CD14-positive monocyte (primary cell): ENCODE measurements at regions not wholly inside any gene's neighbourhood (a gene's known extent, or its start where the extent isn't known, plus 50 kb on each side); places are given as distances from the start of the nearest gene placed in this dataset.
"Not testable (repeated sequence)": the region's sequence is repeated elsewhere in the genome, so short reads cannot be mapped to it uniquely, and the experiment has no call there.

Experiments
- DNase-seq, 3 donors: peaks; one replicate each; pipeline ENCODE4 v3.0.0-alpha.2; 2011 to 2022
- H2AFZ ChIP-seq: 2 replicates; pipeline ENCODE4 v1.6.0; 2012; ENCODE audit warnings: mild to moderate bottlenecking, low read depth, low read length, inconsistent platforms; ENCODE audit not compliant: insufficient read depth, poor library complexity, severe bottlenecking
- H3K27ac ChIP-seq, 2 donors: 1 replicate in 1 of 2; 2 replicates in 1 of 2; pipeline ENCODE4 v1.5.1; 2012 to 2013; ENCODE audit warnings: low read length in 2 of 2, control low read depth in 1 of 2, inconsistent platforms in 1 of 2, low read depth in 1 of 2, mild to moderate bottlenecking in 1 of 2
- H3K27me3 ChIP-seq, 2 donors: one replicate each; pipeline versions ENCODE4 v1.6.0 to v1.6.1; 2011 to 2013; ENCODE audit warnings: low read length in 2 of 2; ENCODE audit not compliant: control insufficient read depth in 2 of 2, insufficient read depth in 2 of 2
- H3K36me3 ChIP-seq, 2 donors: replicated peaks in 1 of 2; 1 replicate in 1 of 2; 2 replicates in 1 of 2; pipeline versions ENCODE4 v1.5.1 to v1.6.1; 2012 to 2013; ENCODE audit warnings: low read length in 2 of 2, control low read depth in 1 of 2, inconsistent platforms in 1 of 2, mild to moderate bottlenecking in 1 of 2; ENCODE audit not compliant: insufficient read depth in 2 of 2, control insufficient read depth in 1 of 2
- H3K4me1 ChIP-seq, 2 donors: 1 replicate in 1 of 2; 2 replicates in 1 of 2; pipeline versions ENCODE4 v1.5.1 to v1.6.1; 2012 to 2013; ENCODE audit warnings: low read length in 2 of 2, control low read depth in 1 of 2, inconsistent platforms in 1 of 2, mild to moderate bottlenecking in 1 of 2, moderate library complexity in 1 of 2; ENCODE audit not compliant: insufficient read depth in 2 of 2, control insufficient read depth in 1 of 2
- H3K4me2 ChIP-seq: replicated peaks from 2 replicates; pipeline ENCODE3; 2012; ENCODE audit warnings: low read length, moderate library complexity, mild to moderate bottlenecking; ENCODE audit not compliant: poor library complexity, severe bottlenecking; ENCODE audit errors: extremely low read depth
- H3K4me3 ChIP-seq, 3 experiments: fragments of 200-600 bp in 1 of 3; sonication (generic) in 1 of 3; replicated peaks in 1 of 3; 1 replicate in 2 of 3; 2 replicates in 1 of 3; pipeline ENCODE4 v1.5.1; 2011 to 2013; ENCODE audit warnings: low read length in 3 of 3, mild to moderate bottlenecking in 3 of 3, control low read depth in 2 of 3, low read depth in 2 of 3, inconsistent platforms in 1 of 3, moderate library complexity in 1 of 3
- H3K79me2 ChIP-seq: 2 replicates; pipeline ENCODE4 v1.6.0; 2012; ENCODE audit warnings: mild to moderate bottlenecking, control low read depth, inconsistent platforms, low read length, moderate library complexity; ENCODE audit not compliant: insufficient read depth
- H3K9ac ChIP-seq: 2 replicates; pipeline ENCODE4 v1.6.0; 2017; ENCODE audit warnings: low read length, mild to moderate bottlenecking; ENCODE audit not compliant: insufficient read depth, poor library complexity, severe bottlenecking
- H3K9me3 ChIP-seq, 2 donors: replicated peaks in 1 of 2; 1 replicate in 1 of 2; 2 replicates in 1 of 2; pipeline versions ENCODE4 v1.5.1 to v1.6.1; 2012 to 2013; ENCODE audit warnings: low read length in 2 of 2, control low read depth in 1 of 2; ENCODE audit not compliant: control insufficient read depth in 1 of 2, insufficient read depth in 1 of 2
- H4K20me1 ChIP-seq: 2 replicates; pipeline ENCODE4 v1.6.0; 2012; ENCODE audit warnings: mild to moderate bottlenecking, low read length, control low read depth, moderate library complexity; ENCODE audit not compliant: insufficient read depth
- H3K27ac Mint-ChIP-seq, 7 donors: one replicate each; pipeline ENCODE4 v1.8.0; 2020; ENCODE audit warnings: mild to moderate bottlenecking in 7 of 7, mixed read lengths in 7 of 7, moderate library complexity in 6 of 7, inconsistent platforms in 2 of 7
- H3K27me3 Mint-ChIP-seq, 3 donors: one replicate each; pipeline ENCODE4 v1.8.0; 2021 to 2022; ENCODE audit warnings: low read depth in 3 of 3, mild to moderate bottlenecking in 3 of 3, mixed read lengths in 3 of 3, moderate library complexity in 3 of 3, inconsistent platforms in 1 of 3
- H3K36me3 Mint-ChIP-seq, 2 donors: one replicate each; pipeline ENCODE4 v1.8.0; 2020; ENCODE audit warnings: mixed read lengths in 2 of 2, inconsistent platforms in 1 of 2, mild to moderate bottlenecking in 1 of 2
- H3K4me1 Mint-ChIP-seq: one replicate; pipeline ENCODE4 v1.8.0; 2020; ENCODE audit warnings: mild to moderate bottlenecking, mixed read lengths
- H3K4me3 Mint-ChIP-seq, 2 donors: one replicate each; pipeline ENCODE4 v1.8.0; 2020; ENCODE audit warnings: mild to moderate bottlenecking in 2 of 2, mixed read lengths in 2 of 2, moderate library complexity in 1 of 2
- H3K9me3 Mint-ChIP-seq, 7 donors: one replicate each; pipeline ENCODE4 v1.8.0; 2020 to 2022; ENCODE audit warnings: mixed read lengths in 7 of 7, mild to moderate bottlenecking in 6 of 7, moderate library complexity in 6 of 7, inconsistent platforms in 2 of 7
- WGBS: methylation state at CpG from one replicate; pipeline ENCODE4 v1.1.5; 2013; ENCODE audit warnings: missing lambda C conversion rate; ENCODE audit not compliant: insufficient coverage; 5-methylcytosine and 5-hydroxymethylcytosine counted together
- intact Hi-C, 2 donors: fragments of 100-400 bp; cut with micrococcal nuclease; formaldehyde crosslinking; loops; one replicate each; pipeline versions ENCODE4 v1.15.0 to v1.15.1; 2023
- TF ChIP-seq, protein P1 (sequence below): fragments of 200-600 bp; IDR thresholded peaks from one replicate; pipeline ENCODE4 v1.8.0; 2022; ENCODE audit warnings: antibody characterized with exemption, mild to moderate bottlenecking

GRCh38 chr1:3996846-3997705, 97.0 kb upstream of the C1orf174 start:
- Histone ChIP-seq H3K9ac (no peak overlapping the region), H3K9me3 (peaks cover 1 to 3% of the 10 kb centered on the region in 2 donors), H2AFZ (no peak overlapping the region), H3K36me3 (no peaks in the 10 kb centered on the region), H3K79me2 (no peaks in the 10 kb centered on the region), H3K4me2 (no peak overlapping the region), H3K27me3 (no peaks in the 10 kb centered on the region), H3K27ac (no peak overlapping the region), H4K20me1 (no peaks in the 10 kb centered on the region), H3K4me1 (no peaks in the 10 kb centered on the region), H3K4me3 (no peak overlapping the region)
- Mint-ChIP-seq H3K27ac (no peak overlapping the region), H3K4me3 (no peak overlapping the region), H3K27me3 (peaks cover 4 to 25% (median 13%) of the 10 kb centered on the region in 3 donors), H3K36me3 (no peaks in the 10 kb centered on the region), H3K9me3 (peaks cover 3 to 5% (median 4%) of the 10 kb centered on the region in 7 donors), H3K4me1 (no peaks in the 10 kb centered on the region)
- DNase-seq = no peak
- 92% methylated on average over 12 of the region's 15 CpGs for WGBS
- TF ChIP-seq, protein P1, sequence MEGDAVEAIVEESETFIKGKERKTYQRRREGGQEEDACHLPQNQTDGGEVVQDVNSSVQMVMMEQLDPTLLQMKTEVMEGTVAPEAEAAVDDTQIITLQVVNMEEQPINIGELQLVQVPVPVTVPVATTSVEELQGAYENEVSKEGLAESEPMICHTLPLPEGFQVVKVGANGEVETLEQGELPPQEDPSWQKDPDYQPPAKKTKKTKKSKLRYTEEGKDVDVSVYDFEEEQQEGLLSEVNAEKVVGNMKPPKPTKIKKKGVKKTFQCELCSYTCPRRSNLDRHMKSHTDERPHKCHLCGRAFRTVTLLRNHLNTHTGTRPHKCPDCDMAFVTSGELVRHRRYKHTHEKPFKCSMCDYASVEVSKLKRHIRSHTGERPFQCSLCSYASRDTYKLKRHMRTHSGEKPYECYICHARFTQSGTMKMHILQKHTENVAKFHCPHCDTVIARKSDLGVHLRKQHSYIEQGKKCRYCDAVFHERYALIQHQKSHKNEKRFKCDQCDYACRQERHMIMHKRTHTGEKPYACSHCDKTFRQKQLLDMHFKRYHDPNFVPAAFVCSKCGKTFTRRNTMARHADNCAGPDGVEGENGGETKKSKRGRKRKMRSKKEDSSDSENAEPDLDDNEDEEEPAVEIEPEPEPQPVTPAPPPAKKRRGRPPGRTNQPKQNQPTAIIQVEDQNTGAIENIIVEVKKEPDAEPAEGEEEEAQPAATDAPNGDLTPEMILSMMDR = no peak
- intact Hi-C loops = no loop called here

DNA sequence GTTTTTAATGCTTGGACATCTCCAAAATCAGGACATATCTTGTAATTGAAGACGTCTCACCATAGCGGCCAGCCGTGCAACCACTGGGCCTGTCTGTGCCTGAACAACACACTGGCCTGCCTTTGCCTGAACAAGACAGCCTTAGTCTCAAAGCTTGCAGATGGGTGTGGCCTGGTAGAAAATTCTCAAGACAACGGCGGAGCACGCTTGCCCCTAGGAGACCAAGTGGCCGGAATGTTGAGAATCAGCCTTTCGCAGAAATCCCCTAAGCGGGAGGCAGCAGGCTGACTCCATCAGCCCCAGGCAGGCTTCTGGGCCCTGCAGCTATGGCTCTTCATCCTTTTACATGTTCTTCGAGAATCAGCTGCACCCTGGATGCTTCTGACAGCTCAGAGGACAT, 98.0 kb upstream of the C1orf174 start:
- 88% methylated on average over 9 of the region's 10 CpGs for WGBS
- no peaks in the 10 kb centered on the region for H3K27me3 ChIP-seq
- H3K4me1 Mint-ChIP-seq = no peaks in the 10 kb centered on the region
- no peaks in the 10 kb centered on the region for H3K4me1 ChIP-seq
- peaks cover 4 to 24% (median 13%) of the 10 kb centered on the region in 3 donors for H3K27me3 Mint-ChIP-seq
- H3K4me3 Mint-ChIP-seq = no peak overlapping the region
- no peaks in the 10 kb centered on the region for H3K36me3 Mint-ChIP-seq
- DNase-seq = no peak
- H3K9me3 ChIP-seq = no peaks in the 10 kb centered on the region
- no peak overlapping the region for H2AFZ ChIP-seq
- H3K4me2 ChIP-seq = no peak overlapping the region
- TF ChIP-seq, protein P1 = no peak
- H4K20me1 ChIP-seq = no peaks in the 10 kb centered on the region
- H3K4me3 ChIP-seq = no peak overlapping the region
- no peaks in the 10 kb centered on the region for H3K79me2 ChIP-seq
- peaks cover 0 to 2% (median 0%) of the 10 kb centered on the region in 7 donors for H3K9me3 Mint-ChIP-seq
- intact Hi-C loops = no loop called here
- H3K27ac Mint-ChIP-seq = no peak overlapping the region
- H3K9ac ChIP-seq = no peak overlapping the region
- no peaks in the 10 kb centered on the region for H3K36me3 ChIP-seq
- no peak overlapping the region for H3K27ac ChIP-seq

DNA sequence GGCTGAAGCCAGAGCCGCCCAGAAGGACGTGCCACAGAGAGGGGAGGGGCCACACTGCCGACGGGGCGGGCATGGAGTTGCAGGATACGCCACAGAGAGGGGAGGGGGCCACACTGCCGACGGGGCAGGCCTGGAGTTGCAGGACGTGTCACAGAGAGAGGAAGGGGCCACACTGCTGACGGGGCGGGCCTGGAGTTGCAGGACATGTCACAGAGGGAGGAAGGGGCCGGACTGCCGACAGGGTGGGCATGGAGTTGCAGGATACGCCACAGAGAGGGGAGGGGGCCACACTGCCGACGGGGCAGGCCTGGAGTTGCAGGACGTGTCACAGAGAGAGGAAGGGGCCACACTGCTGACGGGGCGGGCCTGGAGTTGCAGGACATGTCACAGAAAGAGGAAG, 99.4 kb upstream of the C1orf174 start:
- H3K9me3 Mint-ChIP-seq, H3K27ac Mint-ChIP-seq, H4K20me1 ChIP-seq, H3K9me3 ChIP-seq, H3K4me1 Mint-ChIP-seq, H3K4me2 ChIP-seq, H3K4me1 ChIP-seq, H3K4me3 ChIP-seq, H3K36me3 ChIP-seq, H3K27me3 ChIP-seq, intact Hi-C loops, H3K9ac ChIP-seq, H3K79me2 ChIP-seq, H3K27ac ChIP-seq, H2AFZ ChIP-seq, H3K36me3 Mint-ChIP-seq, DNase-seq: not testable (repeated sequence)
- WGBS = 39% methylated on average over 15 of the region's 19 CpGs
- peak overlapping the region in 1 of 2 donors; percentile 63 for H3K4me3 Mint-ChIP-seq
- H3K27me3 Mint-ChIP-seq = peaks cover 4 to 21% (median 13%) of the 10 kb centered on the region in 3 donors
